Fibroblast of peridontal ligament (primary cell): ENCODE measurements at regions not wholly inside any gene's neighbourhood (a gene's known extent, or its start where the extent isn't known, plus 50 kb on each side); places are given as distances from the start of the nearest gene placed in this dataset.

ENCODE experiments used
- DNase-seq: peaks from one replicate; pipeline ENCODE4 v3.0.0-alpha.2; 2010; ENCODE audit errors: extremely low read depth

- DNase-seq = no peak
Measured at GRCh38 chr1:184279911-184280458, 106.8 kb upstream of the C1orf21 start.

- peak; percentile 71 for DNase-seq
Measured at GRCh38 chr1:184283999-184284398, 102.8 kb upstream of the C1orf21 start.

GRCh38 chr1:184284900-184285299 lies 101.9 kb upstream of the C1orf21 start:
- DNase-seq = no peak

- no peak for DNase-seq
Measured at GRCh38 chr1:184285401-184286087, 101.3 kb upstream of the C1orf21 start.

GRCh38 chr1:184287001-184287400 lies 99.8 kb upstream of the C1orf21 start:
- DNase-seq = no peak

GRCh38 chr1:184289825-184290550 lies 96.8 kb upstream of the C1orf21 start:
- no peak for DNase-seq

GRCh38 chr1:184291701-184292100 lies 95.1 kb upstream of the C1orf21 start:
- no peak for DNase-seq

- DNase-seq = no peak
Measured at GRCh38 chr1:184292101-184292500, 94.7 kb upstream of the C1orf21 start.

- no peak for DNase-seq
Measured at GRCh38 chr1:184294101-184294500, 92.7 kb upstream of the C1orf21 start.

GRCh38 chr1:184296466-184297243 lies 90.2 kb upstream of the C1orf21 start:
- peak; percentile 100 for DNase-seq

- no peak for DNase-seq
Measured at GRCh38 chr1:184297244-184297750, 89.5 kb upstream of the C1orf21 start.

GRCh38 chr1:184298440-184299405 lies 88.1 kb upstream of the C1orf21 start:
- peak; percentile 21 for DNase-seq

- peak; percentile 90 for DNase-seq
Measured at GRCh38 chr1:184299406-184299790, 87.4 kb upstream of the C1orf21 start.

- DNase-seq = no peak
Measured at GRCh38 chr1:184299796-184300195, 87.0 kb upstream of the C1orf21 start.

- DNase-seq = peak; percentile 66
Measured at GRCh38 chr1:184300446-184300845, 86.4 kb upstream of the C1orf21 start.

GRCh38 chr1:184301227-184301626 lies 85.6 kb upstream of the C1orf21 start:
- no peak for DNase-seq

GRCh38 chr1:184302346-184302745 lies 84.5 kb upstream of the C1orf21 start:
- DNase-seq = no peak

GRCh38 chr1:184310157-184310819 lies 76.5 kb upstream of the C1orf21 start:
- DNase-seq = no peak

- no peak for DNase-seq
Measured at GRCh38 chr1:184311580-184311979, 75.2 kb upstream of the C1orf21 start.

GRCh38 chr1:184315254-184315653 lies 71.6 kb upstream of the C1orf21 start:
- peak; percentile 91 for DNase-seq
